ENCODE measurements at regions not wholly inside any gene's neighbourhood (a gene's known extent, or its start where the extent isn't known, plus 50 kb on each side); places are given as distances from the start of the nearest gene placed in this dataset.

DNA sequence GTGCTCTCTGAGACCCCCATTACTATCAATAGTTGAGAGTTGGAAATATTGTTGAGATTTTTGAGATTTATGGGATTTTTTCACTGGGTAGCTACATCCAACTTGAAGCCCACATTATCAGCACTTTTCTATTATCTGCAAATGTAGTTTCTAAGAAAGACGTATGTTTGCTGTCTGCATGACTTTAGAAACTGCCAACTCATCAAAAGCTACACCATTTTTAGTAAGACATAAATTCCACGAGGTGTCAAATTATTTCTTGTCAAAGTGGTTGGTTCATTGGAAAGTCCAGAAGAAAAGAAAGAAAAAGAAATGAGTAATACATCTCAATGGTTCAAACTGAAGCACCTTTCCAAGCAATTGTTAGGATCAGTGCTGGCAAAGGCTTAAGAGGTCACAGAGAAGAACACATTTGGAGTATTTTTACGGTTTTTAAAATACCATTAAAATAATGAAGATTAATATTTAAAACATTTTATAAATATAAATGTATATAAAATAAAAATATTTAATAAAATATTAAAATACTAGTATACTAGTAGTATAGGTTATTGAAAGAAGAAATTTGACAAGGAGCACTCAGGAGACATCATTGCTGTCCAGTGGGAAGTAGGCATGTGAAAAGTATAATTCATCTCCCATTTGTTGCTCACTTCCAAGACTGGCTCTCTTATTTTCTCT, 463.5 kb downstream of the TAFA4 start:
- peaks cover 0 to 6% (median 0%) of the 10 kb centered on the region in 3 donors for H3K9me3 ChIP-seq
- H3K36me3 ChIP-seq, result no peaks in the 10 kb centered on the region
- H3K27me3 ChIP-seq, result no peaks in the 10 kb centered on the region
- WGBS, 2 donors, result 56 to 64% methylated on average over 3 of the region's 3 CpGs
- intact Hi-C loops (cut with DNase I), result no loop called here
- no peaks in the 10 kb centered on the region for H3K4me1 ChIP-seq
- H3K27ac ChIP-seq, result no peak overlapping the region
- H3K4me3 ChIP-seq, result no peak overlapping the region
- no peak for DNase-seq
- TF ChIP-seq, protein P1, sequence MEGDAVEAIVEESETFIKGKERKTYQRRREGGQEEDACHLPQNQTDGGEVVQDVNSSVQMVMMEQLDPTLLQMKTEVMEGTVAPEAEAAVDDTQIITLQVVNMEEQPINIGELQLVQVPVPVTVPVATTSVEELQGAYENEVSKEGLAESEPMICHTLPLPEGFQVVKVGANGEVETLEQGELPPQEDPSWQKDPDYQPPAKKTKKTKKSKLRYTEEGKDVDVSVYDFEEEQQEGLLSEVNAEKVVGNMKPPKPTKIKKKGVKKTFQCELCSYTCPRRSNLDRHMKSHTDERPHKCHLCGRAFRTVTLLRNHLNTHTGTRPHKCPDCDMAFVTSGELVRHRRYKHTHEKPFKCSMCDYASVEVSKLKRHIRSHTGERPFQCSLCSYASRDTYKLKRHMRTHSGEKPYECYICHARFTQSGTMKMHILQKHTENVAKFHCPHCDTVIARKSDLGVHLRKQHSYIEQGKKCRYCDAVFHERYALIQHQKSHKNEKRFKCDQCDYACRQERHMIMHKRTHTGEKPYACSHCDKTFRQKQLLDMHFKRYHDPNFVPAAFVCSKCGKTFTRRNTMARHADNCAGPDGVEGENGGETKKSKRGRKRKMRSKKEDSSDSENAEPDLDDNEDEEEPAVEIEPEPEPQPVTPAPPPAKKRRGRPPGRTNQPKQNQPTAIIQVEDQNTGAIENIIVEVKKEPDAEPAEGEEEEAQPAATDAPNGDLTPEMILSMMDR (IDR thresholded peaks at IDR 0.05), result no peak
- no peak for TF ChIP-seq POLR2A (IDR thresholded peaks at IDR 0.05)

DNA sequence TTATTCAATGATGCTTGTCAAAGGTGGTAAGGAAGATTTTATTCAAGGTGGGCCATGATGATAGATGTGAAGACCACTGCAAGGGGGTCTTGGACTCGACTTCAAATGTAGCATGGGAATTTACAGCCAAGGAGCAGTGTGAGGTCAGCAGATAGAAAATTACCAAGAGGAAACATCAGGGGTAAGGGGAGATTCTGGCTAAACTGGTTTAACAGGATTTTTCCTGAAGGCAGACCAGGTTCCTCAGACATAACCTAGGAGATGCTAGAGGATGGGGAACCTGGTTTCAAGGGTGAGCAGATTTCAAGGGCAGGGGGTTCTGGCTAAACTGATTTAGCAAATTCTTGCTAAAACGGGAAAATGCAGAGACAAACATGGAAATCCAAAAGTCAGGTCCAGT, 464.9 kb downstream of the TAFA4 start:
- H3K4me3 ChIP-seq, result no peak overlapping the region
- no peaks in the 10 kb centered on the region for H3K4me1 ChIP-seq
- WGBS, 2 donors, result 38 to 46% methylated on average over 2 of the region's 2 CpGs
- H3K36me3 ChIP-seq, result no peaks in the 10 kb centered on the region
- peaks cover 0 to 6% (median 0%) of the 10 kb centered on the region in 3 donors for H3K9me3 ChIP-seq
- no peaks in the 10 kb centered on the region for H3K27me3 ChIP-seq
- DNase-seq, result no peak
- intact Hi-C loops (cut with DNase I), result no loop called here
- H3K27ac ChIP-seq, result no peak overlapping the region
- TF ChIP-seq, protein P1 (IDR thresholded peaks at IDR 0.05), result no peak

DNA sequence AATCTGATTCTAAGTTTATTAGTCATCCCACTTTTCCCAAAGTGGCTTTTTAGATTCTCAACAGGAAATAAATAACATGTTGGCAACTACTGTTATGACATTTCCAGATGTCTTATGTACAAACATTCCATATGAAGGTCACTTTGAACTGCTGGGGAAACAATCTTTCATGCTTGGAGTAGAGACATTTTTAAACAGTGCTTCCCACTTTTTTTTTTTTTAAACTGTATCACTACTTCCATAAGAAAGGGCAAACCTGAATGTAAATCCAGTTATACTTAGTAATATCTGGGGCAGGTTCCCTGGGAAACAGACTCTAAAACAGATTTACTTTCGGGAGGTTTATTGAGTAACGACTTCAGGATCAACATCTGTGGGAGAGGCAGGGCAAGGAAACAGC, 473.8 kb downstream of the TAFA4 start:
- 41 to 58% methylated on average over 2 of the region's 2 CpGs for WGBS, 2 donors
- Histone ChIP-seq H3K27ac (no peak overlapping the region), H3K4me3 (no peak overlapping the region), H3K9me3 (no peaks in the 10 kb centered on the region), H3K4me1 (no peaks in the 10 kb centered on the region), H3K36me3 (no peaks in the 10 kb centered on the region), H3K27me3 (no peaks in the 10 kb centered on the region)
- no peak for DNase-seq
- intact Hi-C loops (cut with DNase I), result no loop called here
- no peak for TF ChIP-seq POLR2A (IDR thresholded peaks at IDR 0.05)
- TF ChIP-seq, protein P1 (IDR thresholded peaks at IDR 0.05), result no peak

DNA sequence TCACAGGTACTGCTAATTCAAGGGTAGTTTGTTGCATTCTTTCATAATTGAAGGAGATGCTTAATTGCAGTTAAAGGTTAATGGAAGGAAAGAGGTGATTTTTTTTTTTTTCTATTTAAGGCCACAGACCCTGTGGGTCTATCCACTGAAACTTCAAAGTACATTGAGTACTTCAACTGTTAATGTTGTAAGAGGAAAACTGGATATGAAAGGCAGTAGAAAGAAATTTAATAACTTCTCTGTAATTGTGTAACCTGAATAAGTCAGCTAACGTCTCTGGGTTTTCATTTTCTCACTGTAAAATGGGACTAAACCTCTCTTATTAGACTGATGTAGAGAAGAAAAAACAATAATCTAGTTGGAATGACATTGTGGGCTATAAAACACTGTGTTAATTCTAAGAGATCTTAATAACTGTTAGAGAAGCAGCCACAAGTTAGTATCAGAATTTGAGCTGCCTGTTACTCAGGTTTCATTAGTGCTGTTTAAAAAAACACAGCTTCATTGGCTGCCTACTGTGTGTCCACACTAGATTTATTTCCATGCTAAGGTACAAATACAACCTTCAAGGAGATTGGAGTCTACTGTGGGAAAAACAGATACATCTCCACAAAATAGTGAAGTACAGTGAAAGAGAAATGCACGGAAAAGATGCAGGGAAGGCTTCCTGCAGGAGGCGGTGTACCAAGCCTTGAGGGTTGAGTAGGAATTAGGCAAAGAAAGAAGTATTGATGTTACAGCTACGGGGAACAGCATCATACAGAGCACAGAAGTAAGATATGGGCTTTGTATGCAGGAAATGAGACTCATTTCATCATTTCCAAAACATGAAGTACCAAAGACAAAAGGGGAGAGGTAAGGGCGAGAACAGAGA, 483.6 kb downstream of the TAFA4 start:
- intact Hi-C loops (cut with DNase I), result no loop called here
- WGBS, 2 donors, result 63 to 66% methylated on average over 5 of the region's 5 CpGs

DNA sequence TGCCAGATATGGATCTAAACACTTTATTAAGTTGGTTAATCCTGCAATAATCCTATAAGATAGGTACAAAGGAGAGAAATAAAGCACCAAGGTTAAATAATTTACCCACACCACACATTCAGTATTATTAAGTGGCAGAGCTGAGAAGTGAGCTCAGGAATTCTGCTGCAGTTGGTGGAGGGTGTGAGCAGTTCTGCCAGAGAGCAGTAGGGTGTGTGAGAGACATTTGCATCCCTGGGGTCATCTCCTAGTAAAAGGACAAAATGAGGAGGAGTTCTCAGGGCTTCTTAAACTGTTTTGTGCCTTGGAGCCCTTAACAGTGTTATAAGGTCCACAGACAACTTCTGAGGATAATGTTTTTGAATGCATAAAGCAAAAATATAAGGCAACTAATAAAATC, 484.5 kb downstream of the TAFA4 start:
- no peak overlapping the region for H3K4me3 ChIP-seq
- TF ChIP-seq POLR2A (IDR thresholded peaks at IDR 0.05), result no peak
- TF ChIP-seq, protein P1 (IDR thresholded peaks at IDR 0.05), result no peak
- H3K9me3 ChIP-seq, result no peaks in the 10 kb centered on the region
- H3K27me3 ChIP-seq, result no peaks in the 10 kb centered on the region
- intact Hi-C loops (cut with DNase I), result no loop called here
- H3K27ac ChIP-seq, result no peak overlapping the region
- H3K4me1 ChIP-seq, result no peaks in the 10 kb centered on the region
- DNase-seq, result no peak
- no peaks in the 10 kb centered on the region for H3K36me3 ChIP-seq

More for the DNA sequence above, 483.6 kb downstream of the TAFA4 start:
- TF ChIP-seq POLR2A (IDR thresholded peaks at IDR 0.05), result no peak
- TF ChIP-seq, protein P1 (IDR thresholded peaks at IDR 0.05), result no peak
- H3K4me1 ChIP-seq, result no peaks in the 10 kb centered on the region
- no peaks in the 10 kb centered on the region for H3K9me3 ChIP-seq
- no peak overlapping the region for H3K4me3 ChIP-seq
- H3K36me3 ChIP-seq, result no peaks in the 10 kb centered on the region
- no peak overlapping the region for H3K27ac ChIP-seq
- DNase-seq, result no peak
- no peaks in the 10 kb centered on the region for H3K27me3 ChIP-seq
